ENCODE measurements at regions not wholly inside any gene's neighbourhood (a gene's known extent, or its start where the extent isn't known, plus 50 kb on each side); places are given as distances from the start of the nearest gene placed in this dataset.

GRCh38 chr4:73001885-73002284 lies 67.6 kb downstream of the COX18 start:
- DNase-seq (ENCODE audit: insufficient read length): no peak
- no peak for TF ChIP-seq POLR2A (IDR thresholded peaks at IDR 0.05; ENCODE audit: low read depth, low read length)
- TF ChIP-seq POLR2AphosphoS5 (IDR thresholded peaks at IDR 0.05; ENCODE audit: low read depth, low read length): no peak
- TF ChIP-seq TAF1 (IDR thresholded peaks at IDR 0.05; ENCODE audit: borderline replicate concordance, low read depth, low read length): no peak
- FAIRE-seq: no peak

DNA sequence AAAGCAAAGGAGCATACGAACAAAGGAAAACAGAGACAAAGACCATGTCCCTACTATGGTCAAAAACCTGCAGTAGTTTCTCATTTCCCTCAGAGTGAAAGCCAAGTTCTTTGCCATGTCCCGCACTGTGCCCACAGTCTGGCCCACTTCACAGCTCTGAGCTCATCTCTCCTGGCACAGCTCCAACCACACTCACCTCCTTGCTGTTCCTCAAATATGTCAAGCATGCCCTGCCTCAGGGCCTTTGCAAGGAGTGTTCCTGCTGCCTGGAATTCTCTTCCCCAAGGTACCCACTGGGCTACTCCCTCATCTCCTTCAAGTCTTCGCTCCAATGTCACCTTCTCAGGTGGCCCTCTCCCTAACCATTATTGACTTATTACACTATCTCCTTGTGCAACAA lies 72.1 kb downstream of the COX18 start:
- DNase-seq (ENCODE audit: insufficient read length) (no peak), FAIRE-seq (no peak)
- TF ChIP-seq TAF1 (IDR thresholded peaks at IDR 0.05; ENCODE audit: borderline replicate concordance, low read depth, low read length) (no peak), POLR2AphosphoS5 (IDR thresholded peaks at IDR 0.05; ENCODE audit: low read depth, low read length) (no peak), POLR2A (IDR thresholded peaks at IDR 0.05; ENCODE audit: low read depth, low read length) (no peak)

- DNase-seq (ENCODE audit: insufficient read length) (no peak), FAIRE-seq (no peak)
- TF ChIP-seq POLR2A (IDR thresholded peaks at IDR 0.05; ENCODE audit: low read depth, low read length): no peak
- no peak for TF ChIP-seq TAF1 (IDR thresholded peaks at IDR 0.05; ENCODE audit: borderline replicate concordance, low read depth, low read length)
- no peak for TF ChIP-seq POLR2AphosphoS5 (IDR thresholded peaks at IDR 0.05; ENCODE audit: low read depth, low read length)
Measured at GRCh38 chr4:72994670-72995069, 74.8 kb downstream of the COX18 start.

- no peak for TF ChIP-seq POLR2AphosphoS5 (IDR thresholded peaks at IDR 0.05; ENCODE audit: low read depth, low read length)
- no peak for TF ChIP-seq TAF1 (IDR thresholded peaks at IDR 0.05; ENCODE audit: borderline replicate concordance, low read depth, low read length)
- TF ChIP-seq POLR2A (IDR thresholded peaks at IDR 0.05; ENCODE audit: low read depth, low read length): no peak
- DNase-seq (ENCODE audit: insufficient read length): no peak
- FAIRE-seq: no peak
Measured at GRCh38 chr4:72993876-72994275, 75.6 kb downstream of the COX18 start.

DNA sequence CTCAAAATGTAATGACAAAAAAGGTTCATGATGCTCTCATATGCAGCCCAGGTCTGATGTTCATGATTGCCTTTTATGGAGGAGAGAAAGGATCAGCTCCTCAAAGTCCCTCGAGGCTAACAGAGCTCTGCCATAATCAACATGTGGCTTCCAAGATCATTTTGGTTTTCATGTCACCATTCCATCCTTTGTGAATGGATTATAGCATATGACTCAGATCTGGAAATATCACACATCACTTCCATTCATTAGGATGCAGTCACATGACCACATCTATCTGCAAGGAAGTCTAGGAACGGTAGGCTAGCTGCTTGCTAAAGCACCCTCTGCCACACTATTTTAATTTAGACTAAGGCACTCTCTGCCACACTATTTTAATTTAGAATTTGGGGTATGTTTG lies 77.6 kb downstream of the COX18 start:
- TF ChIP-seq POLR2A (IDR thresholded peaks at IDR 0.05; ENCODE audit: low read depth, low read length): no peak
- FAIRE-seq (no peak), DNase-seq (ENCODE audit: insufficient read length) (no peak)

GRCh38 chr4:72987741-72988729 lies 81.5 kb downstream of the COX18 start:
- FAIRE-seq (no peak), DNase-seq (ENCODE audit: insufficient read length) (no peak)
- no peak for TF ChIP-seq TAF1 (IDR thresholded peaks at IDR 0.05; ENCODE audit: borderline replicate concordance, low read depth, low read length)
- TF ChIP-seq POLR2AphosphoS5 (IDR thresholded peaks at IDR 0.05; ENCODE audit: low read depth, low read length): no peak
- no peak for TF ChIP-seq POLR2A (IDR thresholded peaks at IDR 0.05; ENCODE audit: low read depth, low read length)

DNA sequence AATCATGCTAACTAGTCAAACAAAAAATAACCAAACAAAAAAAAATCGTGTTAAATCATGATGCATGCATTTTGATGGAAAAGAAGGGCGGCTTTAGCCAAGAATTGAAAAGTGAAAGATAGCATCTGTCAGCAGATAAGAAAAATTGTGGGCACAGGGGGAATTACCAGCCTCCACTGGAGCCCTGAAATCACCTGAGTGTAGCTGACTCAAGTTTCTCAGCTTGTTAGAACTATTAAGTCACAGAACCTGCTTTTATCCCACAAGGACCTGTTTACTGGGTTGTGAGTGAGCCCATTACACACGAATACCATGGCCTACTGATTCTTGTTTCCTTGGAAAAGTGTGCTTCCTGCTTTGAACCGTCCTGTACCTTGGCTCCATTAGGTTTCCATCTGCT lies 85.2 kb downstream of the COX18 start:
- FAIRE-seq (no peak), DNase-seq (ENCODE audit: insufficient read length) (no peak)

DNA sequence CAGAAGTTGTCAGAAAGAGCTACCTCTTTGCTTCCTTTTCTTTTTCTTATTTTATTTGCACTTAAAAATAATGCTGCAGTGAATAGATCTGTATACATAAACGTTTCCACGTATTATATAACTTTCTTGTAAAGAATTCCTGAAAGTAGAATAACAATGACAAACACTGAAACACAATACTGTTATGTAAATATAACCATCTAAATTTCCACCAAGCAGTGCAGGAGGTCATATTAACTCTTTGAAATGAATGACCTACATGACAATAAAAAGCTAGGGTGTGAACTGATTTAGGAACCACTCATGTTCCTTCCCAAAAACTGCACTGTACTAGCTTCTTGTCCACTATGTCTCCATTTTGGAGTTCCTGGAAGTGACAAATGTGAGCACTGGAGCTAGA lies 85.8 kb downstream of the COX18 start:
- no peak for TF ChIP-seq POLR2AphosphoS5 (IDR thresholded peaks at IDR 0.05; ENCODE audit: low read depth, low read length)
- TF ChIP-seq POLR2A (IDR thresholded peaks at IDR 0.05; ENCODE audit: low read depth, low read length): no peak
- TF ChIP-seq TAF1 (IDR thresholded peaks at IDR 0.05; ENCODE audit: borderline replicate concordance, low read depth, low read length): no peak
- FAIRE-seq (no peak), DNase-seq (ENCODE audit: insufficient read length) (no peak)

More for the DNA sequence above, 85.2 kb downstream of the COX18 start:
- TF ChIP-seq POLR2A (IDR thresholded peaks at IDR 0.05; ENCODE audit: low read depth, low read length) (no peak), POLR2AphosphoS5 (IDR thresholded peaks at IDR 0.05; ENCODE audit: low read depth, low read length) (no peak), TAF1 (IDR thresholded peaks at IDR 0.05; ENCODE audit: borderline replicate concordance, low read depth, low read length) (no peak)

- FAIRE-seq (no peak), DNase-seq (ENCODE audit: insufficient read length) (no peak)
- TF ChIP-seq TAF1 (IDR thresholded peaks at IDR 0.05; ENCODE audit: borderline replicate concordance, low read depth, low read length) (no peak), POLR2AphosphoS5 (IDR thresholded peaks at IDR 0.05; ENCODE audit: low read depth, low read length) (no peak), POLR2A (IDR thresholded peaks at IDR 0.05; ENCODE audit: low read depth, low read length) (no peak)
Measured at GRCh38 chr4:72977936-72978485, 91.5 kb downstream of the COX18 start.

GRCh38 chr4:72975488-72975784 lies 94.1 kb downstream of the COX18 start:
- DNase-seq (ENCODE audit: insufficient read length) (no peak), FAIRE-seq (no peak)
- TF ChIP-seq POLR2A (IDR thresholded peaks at IDR 0.05; ENCODE audit: low read depth, low read length): no peak
- no peak for TF ChIP-seq TAF1 (IDR thresholded peaks at IDR 0.05; ENCODE audit: borderline replicate concordance, low read depth, low read length)
- TF ChIP-seq POLR2AphosphoS5 (IDR thresholded peaks at IDR 0.05; ENCODE audit: low read depth, low read length): no peak

GRCh38 chr4:72974694-72975487 lies 94.6 kb downstream of the COX18 start:
- FAIRE-seq (no peak), DNase-seq (ENCODE audit: insufficient read length) (no peak)
- TF ChIP-seq TAF1 (IDR thresholded peaks at IDR 0.05; ENCODE audit: borderline replicate concordance, low read depth, low read length): no peak
- TF ChIP-seq POLR2AphosphoS5 (IDR thresholded peaks at IDR 0.05; ENCODE audit: low read depth, low read length): no peak
- TF ChIP-seq POLR2A (IDR thresholded peaks at IDR 0.05; ENCODE audit: low read depth, low read length): no peak
